Nephron (organoid): ENCODE measurements at regions not wholly inside any gene's neighbourhood (a gene's known extent, or its start where the extent isn't known, plus 50 kb on each side); places are given as distances from the start of the nearest gene placed in this dataset.
"Not testable (repeated sequence)": the region's sequence is repeated elsewhere in the genome, so short reads cannot be mapped to it uniquely, and the experiment has no call there.

Experiments used
- H3K27ac Mint-ChIP-seq, 3 experiments: 2 replicates each; pipeline ENCODE4 v1.8.0; 2020; ENCODE audit warnings: mixed read lengths in 3 of 3, mild to moderate bottlenecking in 2 of 3, moderate library complexity in 1 of 3
- H3K27me3 Mint-ChIP-seq: 2 replicates; pipeline ENCODE4 v1.8.0; 2021; ENCODE audit warnings: low read depth, mild to moderate bottlenecking, moderate library complexity, mixed read lengths
- H3K36me3 Mint-ChIP-seq: 2 replicates; pipeline ENCODE4 v1.8.0; 2020; ENCODE audit warnings: low read depth, mixed read lengths
- H3K4me1 Mint-ChIP-seq: 2 replicates; pipeline ENCODE4 v1.8.0; 2020; ENCODE audit warnings: mixed read lengths
- H3K4me3 Mint-ChIP-seq, 3 experiments: 2 replicates each; pipeline ENCODE4 v1.8.0; 2020; ENCODE audit warnings: mild to moderate bottlenecking in 3 of 3, mixed read lengths in 3 of 3, moderate library complexity in 2 of 3
- H3K9me3 Mint-ChIP-seq: 2 replicates; pipeline ENCODE4 v1.8.0; 2020; ENCODE audit warnings: mixed read lengths
- TF ChIP-seq, protein P1 (sequence below), 3 experiments: fragments of 200-600 bp; sonication (generic); IDR thresholded peaks; one replicate each; pipeline ENCODE4 v1.5.0; 2021; ENCODE audit warnings: antibody characterized with exemption in 3 of 3; ENCODE audit not compliant: unreplicated experiment in 3 of 3

DNA sequence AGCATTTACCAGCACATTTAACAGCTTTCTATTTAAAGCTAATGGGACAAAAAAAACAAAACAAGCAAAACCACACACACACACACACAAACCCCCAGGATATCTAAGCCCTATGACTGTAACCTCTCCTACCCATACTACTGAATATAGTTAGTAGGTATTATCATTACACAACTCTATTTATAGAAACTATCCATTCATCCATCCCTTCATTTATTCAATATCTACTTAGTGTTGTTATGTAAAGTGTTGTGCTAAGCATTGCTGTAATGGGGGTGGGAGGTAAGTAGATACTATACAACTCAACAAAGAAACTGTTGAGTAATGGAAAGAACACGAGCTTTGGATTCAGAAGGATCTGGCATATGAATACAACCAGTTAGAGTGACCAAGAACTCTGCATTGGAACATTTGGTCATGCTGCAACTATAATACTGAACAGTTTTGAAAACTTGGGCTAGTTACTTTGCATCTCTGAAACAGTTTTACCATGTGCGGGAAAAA, 82.3 kb upstream of the ZNF608 start:
- no peak overlapping the region for H3K27ac Mint-ChIP-seq
- H3K36me3 Mint-ChIP-seq = peaks cover 5% of the 10 kb centered on the region
- no peak overlapping the region for H3K4me3 Mint-ChIP-seq
- no peaks in the 10 kb centered on the region for H3K4me1 Mint-ChIP-seq
- H3K9me3 Mint-ChIP-seq = peaks cover 17% of the 10 kb centered on the region
- no peaks in the 10 kb centered on the region for H3K27me3 Mint-ChIP-seq
- TF ChIP-seq, protein P1, sequence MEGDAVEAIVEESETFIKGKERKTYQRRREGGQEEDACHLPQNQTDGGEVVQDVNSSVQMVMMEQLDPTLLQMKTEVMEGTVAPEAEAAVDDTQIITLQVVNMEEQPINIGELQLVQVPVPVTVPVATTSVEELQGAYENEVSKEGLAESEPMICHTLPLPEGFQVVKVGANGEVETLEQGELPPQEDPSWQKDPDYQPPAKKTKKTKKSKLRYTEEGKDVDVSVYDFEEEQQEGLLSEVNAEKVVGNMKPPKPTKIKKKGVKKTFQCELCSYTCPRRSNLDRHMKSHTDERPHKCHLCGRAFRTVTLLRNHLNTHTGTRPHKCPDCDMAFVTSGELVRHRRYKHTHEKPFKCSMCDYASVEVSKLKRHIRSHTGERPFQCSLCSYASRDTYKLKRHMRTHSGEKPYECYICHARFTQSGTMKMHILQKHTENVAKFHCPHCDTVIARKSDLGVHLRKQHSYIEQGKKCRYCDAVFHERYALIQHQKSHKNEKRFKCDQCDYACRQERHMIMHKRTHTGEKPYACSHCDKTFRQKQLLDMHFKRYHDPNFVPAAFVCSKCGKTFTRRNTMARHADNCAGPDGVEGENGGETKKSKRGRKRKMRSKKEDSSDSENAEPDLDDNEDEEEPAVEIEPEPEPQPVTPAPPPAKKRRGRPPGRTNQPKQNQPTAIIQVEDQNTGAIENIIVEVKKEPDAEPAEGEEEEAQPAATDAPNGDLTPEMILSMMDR (IDR thresholded peaks at IDR 0.05; ENCODE audit: unreplicated experiment in 3 of 3) = no peak

DNA sequence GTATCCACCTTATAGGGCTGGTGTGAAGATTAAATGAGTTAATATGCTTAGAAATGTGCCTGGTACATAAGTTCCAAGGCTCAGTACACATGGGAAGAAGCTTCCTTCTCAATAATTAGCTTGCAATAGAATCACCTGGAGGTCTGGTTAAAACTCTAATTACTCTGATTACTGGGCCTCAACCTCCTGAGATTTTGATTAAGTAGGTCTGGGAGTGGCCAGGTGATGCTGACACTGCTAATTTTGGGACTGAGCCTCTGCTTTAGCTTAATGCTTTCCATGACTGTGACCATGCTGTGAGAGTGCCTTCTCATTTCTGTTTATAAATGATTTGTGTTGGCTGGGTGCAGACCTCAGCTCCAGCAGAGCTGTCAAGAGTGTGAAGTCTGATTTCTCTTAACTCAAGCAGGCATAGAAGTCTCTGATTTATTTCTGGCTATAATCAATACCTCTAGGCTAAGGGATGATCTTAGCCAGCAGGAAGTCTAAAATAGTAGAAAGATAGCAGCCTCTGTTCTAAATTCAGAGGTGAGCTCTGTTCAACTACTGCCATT, 85.3 kb upstream of the ZNF608 start:
- H3K4me1 Mint-ChIP-seq = no peaks in the 10 kb centered on the region
- no peaks in the 10 kb centered on the region for H3K27me3 Mint-ChIP-seq
- peaks cover 41% of the 10 kb centered on the region for H3K9me3 Mint-ChIP-seq
- no peak overlapping the region for H3K27ac Mint-ChIP-seq
- TF ChIP-seq, protein P1 (IDR thresholded peaks at IDR 0.05; ENCODE audit: unreplicated experiment in 3 of 3) = no peak
- H3K4me3 Mint-ChIP-seq = no peak overlapping the region
- peaks cover 24% of the 10 kb centered on the region for H3K36me3 Mint-ChIP-seq

DNA sequence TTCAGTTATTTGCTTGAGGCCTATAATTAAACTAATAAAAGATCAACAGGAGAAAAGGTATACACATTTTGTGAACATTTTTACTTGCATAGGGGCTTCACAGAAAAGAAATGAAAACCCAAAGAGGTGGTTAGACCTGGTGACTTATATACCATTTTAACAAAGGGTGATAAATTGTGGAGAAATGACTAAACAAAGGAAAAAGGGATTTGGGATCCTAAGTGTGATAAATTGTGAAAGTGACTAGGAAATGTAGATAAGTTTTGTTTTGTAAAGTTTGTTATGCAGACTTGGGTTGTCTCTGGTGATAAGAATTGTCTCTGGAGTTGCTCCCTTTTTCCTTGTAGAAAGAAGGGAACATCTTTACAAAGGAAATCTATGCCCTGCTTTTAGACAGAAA, 86.1 kb upstream of the ZNF608 start:
- no peaks in the 10 kb centered on the region for H3K27me3 Mint-ChIP-seq
- H3K4me1 Mint-ChIP-seq = no peaks in the 10 kb centered on the region
- no peak overlapping the region for H3K4me3 Mint-ChIP-seq
- peaks cover 26% of the 10 kb centered on the region for H3K36me3 Mint-ChIP-seq
- TF ChIP-seq, protein P1 (IDR thresholded peaks at IDR 0.05; ENCODE audit: unreplicated experiment in 3 of 3) = no peak
- peaks cover 42% of the 10 kb centered on the region for H3K9me3 Mint-ChIP-seq
- no peak overlapping the region for H3K27ac Mint-ChIP-seq

DNA sequence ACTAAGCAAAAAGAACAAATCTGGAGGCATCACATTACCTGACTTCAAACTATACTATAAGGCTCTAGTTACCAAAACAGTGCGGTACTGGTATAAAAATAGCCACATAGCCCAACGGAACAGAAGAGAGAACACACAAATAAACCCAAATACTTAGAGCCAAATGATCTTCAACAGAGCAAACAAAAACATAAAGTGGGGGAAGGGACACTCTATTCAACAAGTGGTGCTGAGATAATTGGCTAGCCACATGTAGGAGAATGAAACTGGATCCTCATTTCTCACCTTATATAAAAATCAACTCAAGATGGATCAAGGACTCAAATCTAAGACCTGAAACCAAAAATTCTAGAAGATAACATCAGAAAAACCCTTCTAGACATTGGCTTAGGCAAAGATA, 89.9 kb upstream of the ZNF608 start:
- H3K9me3 Mint-ChIP-seq = peaks cover 42% of the 10 kb centered on the region
- not testable (repeated sequence) for H3K27ac Mint-ChIP-seq, H3K27me3 Mint-ChIP-seq, H3K4me3 Mint-ChIP-seq, H3K4me1 Mint-ChIP-seq
- H3K36me3 Mint-ChIP-seq = peaks cover 26% of the 10 kb centered on the region

DNA sequence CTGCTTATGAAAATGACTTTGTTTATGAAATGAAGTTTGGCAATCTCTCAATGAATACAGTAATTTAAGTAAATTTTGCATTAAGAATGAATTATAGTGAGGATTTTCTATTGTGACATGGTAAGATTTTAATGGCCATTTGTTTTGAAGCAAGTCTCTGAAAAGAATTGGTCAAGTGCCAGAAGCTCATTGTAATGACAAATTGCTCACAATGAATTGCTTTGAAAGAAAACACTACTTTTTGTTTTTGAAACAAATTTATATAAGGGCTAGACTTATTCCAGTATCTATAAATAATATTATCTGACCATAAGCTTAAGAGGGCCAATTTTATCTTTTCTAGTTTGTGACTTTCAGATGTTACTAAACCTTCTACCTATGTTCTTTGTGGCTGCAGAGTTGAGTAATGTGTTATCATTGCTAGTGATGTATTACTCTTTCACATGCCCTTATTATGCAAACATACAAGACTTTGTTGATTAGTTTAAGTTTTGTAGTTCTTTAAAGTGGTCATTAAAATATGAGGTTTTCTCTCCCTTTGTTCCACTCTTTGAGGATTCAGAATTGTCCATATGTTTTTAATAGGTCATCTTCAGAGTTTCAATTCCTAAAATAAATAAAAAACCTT, 93.0 kb upstream of the ZNF608 start:
- Mint-ChIP-seq H3K9me3 (peaks cover 18% of the 10 kb centered on the region), H3K4me1 (peaks cover 9% of the 10 kb centered on the region), H3K36me3 (peaks cover 20% of the 10 kb centered on the region), H3K27ac (peak overlapping the region in 1 of 3 experiments; percentile 46), H3K27me3 (no peaks in the 10 kb centered on the region), H3K4me3 (no peak overlapping the region)
- TF ChIP-seq, protein P1 (IDR thresholded peaks at IDR 0.05; ENCODE audit: unreplicated experiment in 3 of 3) = no peak

DNA sequence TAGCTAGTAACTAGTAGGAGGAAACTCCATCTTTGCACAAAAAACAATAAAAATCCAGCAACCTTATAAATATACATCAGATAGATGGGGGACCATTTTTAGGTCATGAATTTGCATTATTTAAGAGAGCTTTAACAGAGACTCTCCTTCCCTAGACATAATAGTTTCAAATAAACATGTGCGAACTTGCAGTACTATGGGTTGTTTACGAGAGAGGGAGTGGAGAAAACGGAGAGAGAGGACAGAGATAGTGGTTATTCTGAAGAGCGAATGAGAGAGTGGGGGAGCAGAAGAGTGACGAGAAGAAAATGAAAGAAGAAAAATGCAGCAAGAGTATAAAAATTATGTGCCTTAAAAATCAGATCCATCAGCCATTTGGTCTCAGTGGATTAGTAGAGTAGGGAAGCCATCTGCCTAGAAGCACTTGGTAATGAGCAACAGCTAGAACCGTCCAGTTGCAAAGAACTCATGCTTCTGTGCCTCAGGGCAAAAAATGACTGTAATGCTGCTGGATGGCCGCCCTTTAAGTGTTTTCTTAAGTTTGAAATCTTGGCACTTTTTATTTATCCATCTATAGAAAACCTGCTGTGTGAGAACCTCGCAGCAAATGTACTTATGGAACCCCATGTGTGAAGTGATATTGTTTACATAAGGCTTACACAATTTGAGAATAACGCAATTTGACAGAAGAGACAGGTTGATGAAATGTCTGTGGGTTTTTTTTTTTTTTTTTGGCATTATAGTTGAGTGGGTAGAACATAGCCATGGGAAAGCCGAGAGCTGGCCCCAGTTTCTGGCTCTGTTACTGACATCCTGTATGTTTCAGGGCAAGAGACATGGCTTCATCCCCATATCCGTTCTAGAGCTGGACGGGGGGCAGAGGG, 95.6 kb upstream of the ZNF608 start:
- Mint-ChIP-seq H3K27me3 (no peaks in the 10 kb centered on the region), H3K27ac (no peak overlapping the region), H3K4me3 (no peak overlapping the region), H3K4me1 (peaks cover 9% of the 10 kb centered on the region), H3K36me3 (peaks cover 3% of the 10 kb centered on the region), H3K9me3 (peaks cover 3% of the 10 kb centered on the region)
- TF ChIP-seq, protein P1 (IDR thresholded peaks at IDR 0.05; ENCODE audit: unreplicated experiment in 3 of 3) = no peak
